RWPE1 (cell line): ENCODE measurements at regions not wholly inside any gene's neighbourhood (a gene's known extent, or its start where the extent isn't known, plus 50 kb on each side); places are given as distances from the start of the nearest gene placed in this dataset.

Experiments used
- CTCF ChIA-PET: fragments of 350-600 bp; sonication (Branson Sonifier 250); formaldehyde crosslinking; extraction: SDS; loops from one replicate; lab custom pipeline; 2021; lab: Yijun Ruan, JAX
- POLR2A ChIA-PET: fragments of 400-600 bp; formaldehyde crosslinking; extraction: SDS; loops from one replicate; lab custom pipeline; 2020; ENCODE audit warnings: antibody characterized with exemption; ENCODE audit not compliant: low non-redundant PET; lab: Yijun Ruan, JAX
- DNase-seq: peaks from one replicate; pipeline ENCODE4 v3.0.0; 2012; ENCODE audit warnings: low spot score
- H3K27ac ChIP-seq: fragments of 450-650 bp; 2 replicates; pipeline ENCODE4 v1.5.1; 2017
- TF ChIP-seq, protein P1 (sequence below): fragments of 450-650 bp; conservative IDR thresholded peaks from 2 replicates; pipeline ENCODE4 v1.5.1; 2017; ENCODE audit warnings: low read depth, mild to moderate bottlenecking

DNA sequence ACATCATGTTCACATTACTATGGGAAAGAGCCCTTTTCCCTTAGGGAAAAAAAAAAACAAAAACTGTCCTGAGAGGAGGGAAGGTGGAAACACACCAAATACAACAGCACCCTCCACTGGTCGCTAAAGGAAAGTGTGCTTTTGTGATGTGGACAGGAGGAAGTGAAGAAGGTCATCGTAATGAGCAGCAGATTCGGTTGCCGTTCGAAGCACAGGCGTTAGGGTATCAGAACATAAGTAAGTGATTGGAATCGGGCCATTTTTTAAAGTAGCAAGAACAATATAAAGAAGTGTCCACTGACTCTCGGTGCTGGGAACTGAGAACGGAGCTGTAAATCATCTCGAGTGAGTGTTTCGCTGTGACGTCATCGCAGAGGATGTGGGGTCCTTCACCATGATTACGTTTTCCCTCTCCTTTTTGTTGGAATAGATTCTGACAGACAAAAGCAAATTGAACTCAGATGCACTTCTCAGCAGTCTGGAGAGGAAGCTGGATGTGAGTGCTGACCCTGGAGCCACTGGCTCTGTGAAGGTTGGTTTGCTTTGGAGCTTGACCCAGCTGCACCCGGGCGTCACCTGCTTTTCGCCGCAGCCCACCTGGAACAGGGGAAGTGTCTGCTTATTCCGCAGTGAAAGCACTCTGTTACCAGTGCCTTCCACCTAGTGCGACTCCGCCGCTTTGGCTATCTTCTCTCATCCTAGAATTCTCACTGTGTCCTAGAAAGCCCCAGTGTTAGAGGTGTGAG, 203.6 kb upstream of the GMDS start:
- DNase-seq: peak; percentile 68
- CTCF ChIA-PET: interaction anchor here (0.6 to 3.3 kb wide), 24 partner anchors 11 to 1057 kb away, joined by 3 to 20 read pairs (median 3); no protein-coding TSS in a partner anchor
- TF ChIP-seq, protein P1, sequence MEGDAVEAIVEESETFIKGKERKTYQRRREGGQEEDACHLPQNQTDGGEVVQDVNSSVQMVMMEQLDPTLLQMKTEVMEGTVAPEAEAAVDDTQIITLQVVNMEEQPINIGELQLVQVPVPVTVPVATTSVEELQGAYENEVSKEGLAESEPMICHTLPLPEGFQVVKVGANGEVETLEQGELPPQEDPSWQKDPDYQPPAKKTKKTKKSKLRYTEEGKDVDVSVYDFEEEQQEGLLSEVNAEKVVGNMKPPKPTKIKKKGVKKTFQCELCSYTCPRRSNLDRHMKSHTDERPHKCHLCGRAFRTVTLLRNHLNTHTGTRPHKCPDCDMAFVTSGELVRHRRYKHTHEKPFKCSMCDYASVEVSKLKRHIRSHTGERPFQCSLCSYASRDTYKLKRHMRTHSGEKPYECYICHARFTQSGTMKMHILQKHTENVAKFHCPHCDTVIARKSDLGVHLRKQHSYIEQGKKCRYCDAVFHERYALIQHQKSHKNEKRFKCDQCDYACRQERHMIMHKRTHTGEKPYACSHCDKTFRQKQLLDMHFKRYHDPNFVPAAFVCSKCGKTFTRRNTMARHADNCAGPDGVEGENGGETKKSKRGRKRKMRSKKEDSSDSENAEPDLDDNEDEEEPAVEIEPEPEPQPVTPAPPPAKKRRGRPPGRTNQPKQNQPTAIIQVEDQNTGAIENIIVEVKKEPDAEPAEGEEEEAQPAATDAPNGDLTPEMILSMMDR: peak; percentile 53
- no peak overlapping the region for H3K27ac ChIP-seq
- POLR2A ChIA-PET: no interaction called here

GRCh38 chr6:2447931-2448330, 202.5 kb upstream of the GMDS start:
- CTCF ChIA-PET: interaction anchor here (0.6 to 3.3 kb wide), 16 partner anchors 12 to 1246 kb away, joined by 3 to 20 read pairs (median 4); no protein-coding TSS in a partner anchor

GRCh38 chr6:2447318-2447920, 202.0 kb upstream of the GMDS start:
- POLR2A ChIA-PET: no interaction called here
- TF ChIP-seq, protein P1: no peak
- CTCF ChIA-PET: interaction anchor here (1.0 to 3.3 kb wide), 3 partner anchors 93 to 239 kb away, joined by 5 to 20 read pairs (median 8); no protein-coding TSS in a partner anchor

More at GRCh38 chr6:2447931-2448330, 202.5 kb upstream of the GMDS start:
- no peak overlapping the region for H3K27ac ChIP-seq
- POLR2A ChIA-PET: no interaction called here
- DNase-seq: no peak
- TF ChIP-seq, protein P1: no peak

GRCh38 chr6:2441601-2442475, 196.4 kb upstream of the GMDS start:
- POLR2A ChIA-PET: no interaction called here
- TF ChIP-seq, protein P1: no peak

More at GRCh38 chr6:2447318-2447920, 202.0 kb upstream of the GMDS start:
- DNase-seq: no peak
- no peak overlapping the region for H3K27ac ChIP-seq

GRCh38 chr6:2440516-2440915, 195.1 kb upstream of the GMDS start:
- no peak for DNase-seq
- CTCF ChIA-PET: interaction anchor here (0.6 kb wide), 1 partner anchor 848 kb away, joined by 5 read pairs; no protein-coding TSS in a partner anchor
- TF ChIP-seq, protein P1: no peak
- no peak overlapping the region for H3K27ac ChIP-seq
- POLR2A ChIA-PET: no interaction called here

More at GRCh38 chr6:2441601-2442475, 196.4 kb upstream of the GMDS start:
- CTCF ChIA-PET: no interaction called here
- no peak for DNase-seq
- no peak overlapping the region for H3K27ac ChIP-seq

DNA sequence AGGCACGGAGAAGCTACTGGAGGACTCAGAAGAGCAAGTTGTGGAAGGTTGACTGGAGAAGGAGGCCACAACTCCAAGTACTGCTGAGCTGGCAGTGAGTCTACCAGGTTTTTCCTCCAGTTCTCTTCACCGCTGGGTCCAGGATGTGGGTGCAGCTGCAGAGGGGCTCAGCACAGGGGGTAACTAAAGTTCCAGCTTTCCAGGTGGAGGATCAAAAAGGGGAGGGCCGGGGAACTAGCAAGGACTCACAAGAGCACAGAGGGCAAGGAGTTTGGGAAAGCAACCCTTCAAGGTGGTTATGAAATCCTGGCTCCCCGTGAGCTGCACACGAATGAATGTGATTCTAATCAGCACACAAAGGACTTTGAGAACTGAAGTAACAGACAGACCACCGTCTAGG, 194.2 kb upstream of the GMDS start:
- DNase-seq: no peak
- ChIA-PET POLR2A (no interaction called here), CTCF (no interaction called here)
- TF ChIP-seq, protein P1: no peak
- H3K27ac ChIP-seq: no peak overlapping the region
